GM12875 (cell line): ENCODE measurements at regions not wholly inside any gene's neighbourhood (a gene's known extent, or its start where the extent isn't known, plus 50 kb on each side); places are given as distances from the start of the nearest gene placed in this dataset.

Experiments used
- H3K4me3 ChIP-seq: one replicate; pipeline ENCODE4 v1.5.1; 2011; ENCODE audit warnings: low read depth, low read length, control low read depth
- CTCF ChIP-seq: IDR thresholded peaks from 2 replicates; pipeline ENCODE4 v1.5.1; 2011; ENCODE audit warnings: low read depth, mild to moderate bottlenecking, control low read depth, inconsistent platforms, low read length, moderate library complexity, borderline replicate concordance; ENCODE audit not compliant: insufficient read depth

- TF ChIP-seq CTCF = no peak
- no peak overlapping the region for H3K4me3 ChIP-seq
Measured at GRCh38 chr11:8822469-8822868, 88.5 kb upstream of the AKIP1 start.

DNA sequence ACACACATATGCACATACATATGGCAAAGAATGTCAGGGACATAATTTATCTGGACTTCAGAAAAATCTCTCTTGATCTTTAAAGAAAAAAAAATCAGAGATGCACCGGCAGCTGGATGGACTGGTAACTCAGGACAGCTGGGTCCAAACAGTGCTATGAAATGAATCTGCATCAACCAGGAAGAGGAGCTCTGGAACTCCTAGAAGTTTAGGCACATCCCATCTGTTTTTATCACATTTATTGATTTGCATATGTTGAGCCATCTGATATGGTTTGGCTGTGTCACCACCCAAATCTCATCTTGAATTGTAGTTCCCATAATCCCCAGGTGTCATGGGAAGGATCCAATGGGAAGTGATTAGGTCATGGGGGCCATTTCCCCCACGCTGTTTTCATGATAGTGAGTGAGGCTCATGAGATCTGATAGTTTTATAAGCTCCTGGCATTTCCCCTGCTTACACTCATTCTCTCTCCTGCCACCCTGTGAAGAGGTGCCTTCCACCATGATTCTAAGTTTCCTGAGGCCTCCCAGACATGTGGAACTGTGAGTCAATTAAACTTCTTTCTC is 87.7 kb upstream of the AKIP1 start:
- H3K4me3 ChIP-seq = no peak overlapping the region

GRCh38 chr11:8826139-8826786 is 84.7 kb upstream of the AKIP1 start:
- no peak overlapping the region for H3K4me3 ChIP-seq
- TF ChIP-seq CTCF = no peak

More for the DNA sequence above, 87.7 kb upstream of the AKIP1 start:
- TF ChIP-seq CTCF = no peak

DNA sequence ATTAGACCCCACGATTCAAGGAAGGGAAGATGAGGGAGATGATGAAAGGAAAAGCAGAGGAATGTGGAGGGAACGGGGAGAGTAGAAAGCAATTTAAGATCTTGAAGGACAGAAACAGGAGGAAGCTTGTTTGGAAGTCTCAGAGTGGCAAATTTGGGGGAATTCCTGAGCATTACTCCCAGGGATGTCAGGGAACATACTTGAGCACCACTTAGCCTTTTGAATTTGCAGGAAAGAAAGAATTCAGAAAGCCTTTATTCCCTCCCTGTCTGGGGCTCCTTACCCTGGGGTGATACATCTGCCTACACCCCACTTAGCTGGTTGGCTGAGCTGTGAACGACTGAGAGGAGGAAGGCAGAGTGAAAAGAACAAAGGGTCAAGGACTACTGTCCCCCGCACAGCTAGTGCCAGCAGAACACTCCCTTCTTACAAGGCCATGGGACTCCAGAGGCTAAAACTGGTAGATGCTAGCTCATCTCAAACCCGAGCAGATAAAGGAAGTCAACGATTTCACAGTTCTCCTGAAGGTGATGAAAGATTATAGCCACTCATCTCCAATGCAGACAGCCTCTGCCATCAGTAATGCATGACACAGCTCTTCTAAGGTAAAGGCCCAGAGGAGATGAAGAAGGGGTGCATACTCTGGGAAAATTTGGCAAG is 84.0 kb upstream of the AKIP1 start:
- no peak overlapping the region for H3K4me3 ChIP-seq
- TF ChIP-seq CTCF = no peak

GRCh38 chr11:8828046-8828445 is 82.9 kb upstream of the AKIP1 start:
- TF ChIP-seq CTCF = no peak
- H3K4me3 ChIP-seq = no peak overlapping the region

DNA sequence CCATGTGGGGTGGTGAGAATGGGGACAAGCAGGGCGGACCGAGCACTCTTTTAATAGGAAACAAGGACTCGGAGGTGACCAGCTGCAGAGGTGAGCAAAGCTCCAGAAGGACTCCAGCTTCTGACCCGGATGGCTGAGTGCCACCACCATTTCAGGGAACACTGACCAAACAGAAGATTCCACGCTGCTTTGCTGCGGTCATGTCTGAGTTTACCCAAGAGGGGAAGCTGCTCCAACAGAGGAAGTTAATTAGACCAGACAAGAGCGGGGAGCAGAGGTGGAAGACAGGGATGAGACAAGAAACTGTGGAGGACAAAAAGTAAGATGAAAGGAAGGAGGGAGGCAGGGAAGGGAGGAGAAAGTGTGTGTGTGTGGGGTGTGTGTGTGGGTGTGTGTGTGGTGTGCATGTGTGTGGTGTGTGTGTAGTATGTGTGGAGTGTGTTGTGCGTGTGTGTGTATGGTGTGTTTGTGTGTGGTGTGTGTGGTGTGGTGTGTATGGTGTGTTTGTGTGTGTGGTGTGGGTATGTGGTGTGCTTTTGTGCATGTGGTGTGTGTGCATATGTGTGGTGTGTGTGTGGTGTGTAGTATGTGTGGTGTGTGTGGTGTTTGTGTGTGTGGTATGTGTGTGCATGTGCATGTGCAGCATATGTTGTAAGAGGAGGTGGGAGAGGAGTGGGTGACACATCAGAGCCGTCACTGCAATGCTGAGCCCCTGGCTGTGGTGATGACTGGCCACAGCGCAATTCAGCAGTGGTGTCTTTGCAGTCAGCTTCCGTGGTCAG is 82.2 kb upstream of the AKIP1 start:
- H3K4me3 ChIP-seq = no peak overlapping the region
- no peak for TF ChIP-seq CTCF
